ENCODE measurements at regions not wholly inside any gene's neighbourhood (a gene's known extent, or its start where the extent isn't known, plus 50 kb on each side); places are given as distances from the start of the nearest gene placed in this dataset.
"Not testable (repeated sequence)": the region's sequence is repeated elsewhere in the genome, so short reads cannot be mapped to it uniquely, and the experiment has no call there.

DNA sequence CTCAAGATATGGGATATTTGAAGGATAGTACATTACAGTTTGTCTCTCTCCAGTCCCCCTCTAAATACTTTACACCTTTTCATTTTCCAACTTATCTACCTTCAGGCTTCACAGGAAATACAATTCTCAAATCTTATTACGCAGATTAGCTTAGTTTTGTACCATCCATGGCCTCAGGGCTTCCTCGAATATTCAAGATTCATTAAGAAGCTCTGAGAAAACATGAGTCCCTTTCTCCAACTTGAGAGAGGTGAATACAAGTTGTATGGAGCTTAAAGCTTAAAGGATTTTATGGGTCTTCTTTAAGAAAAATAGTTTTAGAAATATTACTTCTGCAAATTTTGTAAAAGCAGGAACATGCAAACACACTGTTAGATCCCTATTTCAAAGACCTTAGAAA is 1212.5 kb downstream of the GALC start:
- DNase-seq: no peak

DNA sequence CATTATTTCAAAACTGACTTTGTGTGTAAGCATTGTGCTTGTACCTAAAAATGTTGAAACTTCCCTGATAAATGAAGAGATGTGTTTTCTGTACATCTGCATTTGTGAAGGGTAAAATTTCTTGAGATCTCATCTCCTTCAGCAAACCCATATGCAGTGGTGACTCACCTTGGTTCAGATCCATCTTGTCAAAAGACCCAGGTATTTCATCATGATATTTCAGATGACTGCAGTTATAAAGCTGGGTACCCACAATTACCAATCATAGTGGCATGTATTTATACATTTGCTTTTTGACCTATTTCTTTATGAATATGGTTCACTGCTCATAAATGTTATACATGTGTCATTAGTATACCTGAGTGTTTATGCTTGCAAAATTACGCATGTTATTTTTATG is 1213.6 kb downstream of the GALC start:
- DNase-seq: no peak

DNA sequence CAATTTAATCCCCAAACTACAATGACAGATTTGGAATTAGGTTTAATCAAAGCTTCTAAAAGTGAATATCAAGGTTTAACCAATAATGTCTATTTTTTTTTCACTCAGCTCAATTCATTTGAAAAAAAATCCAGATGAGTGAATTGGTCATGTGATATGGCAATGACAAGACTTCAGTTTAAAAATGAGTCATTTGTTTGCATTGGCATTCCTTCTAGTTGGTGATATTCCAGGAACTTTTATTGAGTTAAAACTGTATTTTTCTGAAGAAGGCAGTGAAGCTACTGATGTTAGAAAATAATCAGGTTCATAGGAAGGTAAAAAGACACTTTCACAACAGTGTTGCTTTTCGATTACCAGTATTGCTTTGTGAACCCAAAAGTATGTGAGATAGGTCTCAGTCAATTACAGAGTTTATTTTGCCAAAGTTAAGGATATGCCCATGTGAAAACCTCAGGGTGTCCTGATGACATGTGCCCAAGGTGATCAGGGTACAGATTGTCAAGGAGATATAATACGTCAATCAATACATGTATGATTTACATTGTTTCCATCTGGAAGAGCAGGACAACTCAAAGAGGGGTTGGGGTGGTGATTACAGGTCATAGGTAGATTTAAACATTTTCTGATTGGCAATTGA is 1214.9 kb downstream of the GALC start:
- DNase-seq: peak; percentile 86

DNA sequence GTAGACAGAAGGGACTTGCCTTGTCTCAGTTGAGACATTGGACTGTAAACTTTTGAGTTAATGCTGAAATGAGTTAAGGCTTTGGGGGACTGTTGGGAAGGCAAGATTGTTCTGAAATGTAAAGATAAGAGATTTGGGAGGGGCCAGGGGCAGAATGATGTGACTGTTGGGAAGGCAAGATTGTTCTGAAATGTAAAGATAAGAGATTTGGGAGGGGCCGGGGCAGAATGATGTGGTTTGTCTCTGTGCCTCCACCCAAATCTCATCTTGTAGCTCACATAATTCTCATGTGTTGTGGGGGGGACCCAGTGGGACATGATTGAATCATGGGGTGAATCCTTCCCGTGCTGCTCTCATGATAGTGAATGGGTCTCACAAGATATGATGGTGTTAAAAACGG is 1217.1 kb downstream of the GALC start:
- not testable (repeated sequence) for DNase-seq

DNA sequence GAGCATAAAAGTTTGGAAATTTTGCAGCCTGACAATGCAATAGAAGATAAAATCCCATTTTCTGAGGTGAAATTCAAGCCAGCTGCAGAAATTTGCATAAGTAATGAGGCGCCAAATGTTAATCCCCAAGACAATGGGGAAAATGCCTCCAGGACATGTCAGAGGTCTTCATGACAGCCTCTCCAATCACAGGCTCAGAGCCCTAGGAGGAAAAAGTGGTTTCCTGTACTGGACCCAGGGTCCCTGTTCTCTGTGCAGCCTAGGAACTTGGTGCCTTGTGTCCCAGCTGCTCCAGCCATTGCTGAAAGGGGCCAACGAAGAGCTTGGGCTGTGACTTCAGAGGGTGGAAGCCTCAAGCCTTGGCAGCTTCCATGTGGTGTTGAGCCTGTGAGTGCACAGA is 1218.1 kb downstream of the GALC start:
- no peak for DNase-seq

DNA sequence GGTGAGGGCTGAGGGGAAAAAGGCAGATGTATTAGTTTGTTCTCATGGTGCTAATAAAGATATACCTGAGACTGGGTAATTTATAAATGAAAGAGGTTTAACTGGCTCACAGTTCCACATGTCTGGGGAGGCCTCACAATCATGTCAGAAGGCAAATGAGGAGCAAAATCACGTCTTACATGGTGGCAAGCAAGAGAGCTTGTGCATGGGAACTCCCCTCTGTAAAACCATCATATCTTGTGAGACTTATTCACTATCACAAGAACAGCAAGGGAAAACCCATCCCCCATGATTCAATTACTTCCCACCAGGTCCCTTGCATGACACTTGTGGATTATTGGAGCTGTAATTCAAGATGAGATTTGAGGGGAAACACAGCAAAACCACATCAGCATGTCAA is 1220.9 kb downstream of the GALC start:
- no peak for DNase-seq

DNA sequence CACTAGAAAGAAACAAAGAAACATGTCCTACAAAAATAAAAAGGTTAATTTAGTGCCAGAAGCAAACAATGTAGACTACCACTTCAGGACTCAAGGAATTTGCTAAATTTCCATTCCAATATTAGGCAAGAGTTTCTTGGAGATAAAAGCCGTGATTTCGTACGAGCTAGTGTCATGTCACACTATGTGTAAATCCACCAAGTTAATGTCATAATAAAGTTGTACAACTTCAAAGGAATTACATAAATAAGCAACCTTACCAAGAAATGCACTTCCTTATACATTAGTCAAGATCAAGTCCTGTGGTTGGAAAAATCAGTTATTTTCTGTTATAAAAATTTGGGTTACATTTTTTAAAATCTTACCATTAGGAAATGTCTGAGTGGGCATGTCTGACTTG is 1222.8 kb downstream of the GALC start:
- DNase-seq: no peak

DNA sequence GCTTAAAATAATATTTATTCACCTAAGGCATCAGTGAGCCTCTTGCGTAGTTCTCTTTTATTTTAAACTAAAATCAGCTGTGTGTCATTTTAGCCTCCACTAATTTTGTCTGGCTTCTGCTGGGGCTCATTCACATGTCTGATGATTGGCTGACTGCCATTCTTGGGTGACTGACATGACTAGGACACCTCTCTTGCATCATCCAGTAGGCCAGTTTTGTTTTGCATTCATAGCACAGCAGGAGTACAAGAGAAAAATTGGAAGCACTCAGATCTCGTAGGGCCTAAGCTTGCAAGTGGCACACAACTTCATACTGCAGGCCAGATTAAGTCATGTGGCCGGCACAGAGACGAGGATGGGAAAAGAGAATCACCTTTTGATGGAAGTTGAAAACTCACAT is 1226.5 kb downstream of the GALC start:
- peak; percentile 43 for DNase-seq

DNA sequence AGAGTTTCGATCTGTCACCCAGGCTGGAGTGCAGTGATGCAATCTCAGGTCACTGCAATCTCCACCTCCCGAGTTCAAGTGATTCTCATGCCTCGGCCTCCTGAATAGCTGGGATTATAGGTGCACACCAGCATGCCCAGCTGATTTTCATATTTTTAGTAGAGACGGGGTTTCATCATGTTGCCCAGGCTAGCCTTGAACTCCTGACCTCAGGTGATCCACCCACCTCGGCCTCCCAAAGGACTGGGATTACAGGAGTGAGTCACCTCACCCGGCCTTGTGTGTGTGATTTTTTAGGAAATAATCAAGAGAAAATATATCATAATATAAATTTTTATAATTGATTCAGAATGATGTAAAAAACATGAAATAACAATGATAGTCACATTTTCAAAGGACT is 1231.4 kb downstream of the GALC start:
- DNase-seq: no peak

DNA sequence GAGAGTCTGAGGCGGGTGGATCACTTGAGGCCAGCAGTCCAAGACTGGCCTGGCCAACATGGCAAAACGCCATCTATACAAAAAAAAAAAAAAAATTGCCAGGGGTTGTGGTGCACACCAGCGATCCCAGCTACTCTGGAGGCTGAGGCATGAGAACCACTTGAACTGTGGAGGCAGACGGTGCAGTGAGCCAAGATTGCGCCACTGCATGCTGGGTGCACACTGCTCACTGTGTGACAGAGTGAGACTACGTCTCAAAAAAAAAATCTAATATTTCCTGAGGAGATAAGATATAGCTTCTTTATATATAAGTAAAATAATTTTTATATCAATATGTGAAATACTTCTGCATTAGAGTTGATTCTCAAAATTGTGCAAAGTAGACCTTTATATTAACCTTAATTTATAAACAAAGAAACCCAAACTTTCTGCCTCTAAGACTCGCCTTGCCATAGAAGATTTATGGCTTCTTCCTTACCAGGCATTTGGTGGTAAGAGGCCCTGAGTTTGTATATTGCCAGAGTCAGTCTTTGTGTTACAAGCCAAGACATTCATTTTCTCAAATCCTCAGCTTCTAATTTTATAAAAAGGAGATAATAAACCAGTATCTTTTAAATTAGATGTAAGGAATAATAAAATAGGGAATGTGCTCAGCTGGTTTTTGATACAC is 1226.7 kb downstream of the FLRT2 start:
- no peak for DNase-seq

DNA sequence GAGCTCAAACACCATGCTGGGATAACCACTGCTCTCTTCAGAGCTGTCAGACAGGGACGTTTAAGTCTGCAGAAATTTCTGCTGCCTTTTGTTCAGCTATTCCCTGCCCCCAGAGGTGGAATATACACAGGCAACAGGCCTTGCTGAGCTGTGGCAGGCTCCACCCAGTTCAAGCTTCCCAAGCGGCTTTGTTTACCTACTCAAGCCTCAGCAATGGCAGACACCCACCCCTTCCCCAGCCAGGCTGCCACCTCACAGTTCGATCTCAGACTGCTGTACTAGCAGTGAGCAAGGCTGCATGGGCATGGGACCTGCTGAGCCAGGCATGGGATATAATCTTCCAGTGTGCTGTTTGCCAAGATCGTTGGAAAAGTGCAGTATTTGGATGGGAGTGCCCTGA is 1220.5 kb downstream of the FLRT2 start:
- DNase-seq: not testable (repeated sequence)

DNA sequence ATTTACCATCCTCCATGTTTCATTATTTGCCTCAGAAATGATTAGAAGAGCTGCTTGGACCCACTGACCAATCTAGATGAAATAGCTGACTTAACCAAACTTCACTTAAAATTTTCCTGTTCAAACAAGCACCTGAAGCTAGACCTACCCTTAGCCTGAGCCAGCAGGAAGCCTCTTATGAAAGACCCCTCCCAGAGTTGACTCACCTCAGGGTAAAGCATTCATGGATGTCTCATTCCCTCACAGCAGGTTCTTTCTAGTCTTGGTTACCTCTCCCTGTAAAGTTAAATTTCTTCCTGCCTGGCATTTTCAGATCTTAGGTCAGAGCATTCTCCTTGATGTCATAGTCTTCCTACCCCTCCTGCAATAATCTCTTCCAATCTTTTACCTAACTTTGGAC is 1209.8 kb downstream of the FLRT2 start:
- DNase-seq: no peak

DNA sequence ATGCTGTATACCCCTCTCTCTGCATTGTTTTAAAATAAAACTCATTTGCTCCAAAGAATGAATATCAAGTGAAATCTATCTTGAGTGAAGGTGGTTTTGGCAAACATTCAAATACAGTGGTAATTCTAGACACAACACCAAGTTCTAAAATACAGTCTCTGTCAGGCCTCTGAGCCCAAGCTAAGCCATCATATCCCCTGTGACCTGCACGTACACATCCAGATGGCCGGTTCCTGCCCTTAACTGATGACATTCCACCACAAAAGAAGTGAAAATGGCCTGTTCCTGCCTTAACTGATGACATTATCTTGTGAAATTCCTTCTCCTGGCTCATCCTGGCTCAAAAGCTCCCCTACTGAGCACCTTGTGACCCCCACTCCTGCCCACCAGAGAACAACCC is 1201.5 kb downstream of the FLRT2 start:
- DNase-seq: not testable (repeated sequence)

DNA sequence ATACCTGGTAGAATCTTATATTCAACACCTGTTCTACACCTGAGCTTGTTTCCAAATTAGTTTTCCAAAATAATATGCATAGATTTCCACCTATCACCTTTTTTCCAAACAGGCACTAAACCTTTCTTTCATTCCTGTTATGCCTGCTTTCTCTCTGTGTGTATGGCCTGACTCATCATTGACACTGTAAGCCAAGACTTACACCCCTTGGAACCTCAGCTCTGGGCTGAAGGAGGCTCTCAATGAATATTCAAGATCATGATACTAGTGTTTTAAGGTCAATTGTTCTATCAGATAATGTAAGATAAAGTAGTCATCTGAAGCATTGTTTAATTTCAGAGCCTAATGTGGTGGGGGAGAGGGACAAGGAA is 1193.3 kb downstream of the FLRT2 start:
- no peak for DNase-seq

DNA sequence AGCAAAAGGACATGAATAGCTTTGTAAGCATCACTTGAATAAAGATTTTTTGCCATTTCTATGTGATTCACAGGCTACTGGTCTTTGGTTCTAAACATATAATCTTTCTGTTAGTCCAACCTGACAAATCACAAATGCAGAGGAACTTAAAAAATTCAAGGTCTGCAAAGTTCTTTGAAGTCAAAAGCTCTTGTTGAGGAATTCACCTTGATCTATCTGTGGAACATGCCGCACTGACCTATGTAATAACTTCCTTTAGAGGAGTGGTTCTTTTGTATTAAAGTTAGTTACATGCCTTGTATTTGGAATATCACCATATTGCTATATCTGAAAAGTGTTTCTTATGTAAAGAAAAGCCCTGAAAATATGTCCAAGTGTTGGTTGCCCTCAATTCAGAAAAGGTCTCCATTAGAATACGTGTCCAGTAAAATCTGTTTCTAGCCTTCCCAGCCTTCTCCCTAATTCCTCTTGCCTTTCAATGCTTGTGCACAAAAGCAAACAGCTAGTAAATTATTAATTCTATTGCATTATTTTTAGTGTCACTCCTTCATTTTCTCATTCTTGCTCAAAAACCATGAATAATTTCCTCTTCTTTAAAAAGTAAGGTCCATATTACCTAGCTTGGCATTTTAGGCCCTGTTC is 1192.8 kb downstream of the FLRT2 start:
- DNase-seq: no peak

DNA sequence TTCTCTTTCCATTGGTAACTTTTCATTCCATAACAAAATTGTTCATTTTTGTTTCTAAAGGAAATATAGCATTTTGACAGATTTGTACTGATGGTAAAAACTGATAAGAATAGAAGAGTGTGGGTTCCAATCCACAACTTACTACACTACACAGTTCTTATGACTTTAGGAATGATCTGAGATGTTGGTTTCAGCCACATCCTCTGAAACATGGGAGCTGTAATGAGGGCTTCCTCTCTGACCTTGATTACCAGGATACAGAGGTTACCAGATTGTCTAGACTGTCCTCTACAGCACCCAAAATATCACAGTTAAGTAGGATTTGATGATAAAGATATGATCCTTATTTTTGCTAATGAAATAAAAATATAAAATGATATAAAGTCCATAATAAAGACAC is 1184.6 kb downstream of the FLRT2 start:
- DNase-seq: no peak

DNA sequence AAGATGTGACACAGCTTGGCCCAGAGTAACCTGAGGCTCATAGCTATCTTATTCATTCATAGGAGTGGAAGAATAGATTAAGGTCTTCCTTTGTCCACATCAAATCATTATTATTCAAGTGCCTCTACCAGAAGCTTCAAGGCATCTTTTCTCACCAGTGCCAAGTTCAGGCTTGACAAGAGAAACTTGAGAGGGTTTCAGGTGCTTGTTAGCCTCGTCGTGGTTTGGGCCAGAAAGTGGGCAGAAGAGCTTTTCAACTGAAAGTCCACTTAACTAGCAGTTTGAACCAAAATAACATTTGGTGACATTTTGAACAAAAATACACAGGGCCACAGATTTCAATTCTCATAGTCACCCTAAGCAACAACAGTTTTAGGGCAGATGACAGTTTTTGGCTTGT is 1184.2 kb downstream of the FLRT2 start:
- no peak for DNase-seq

DNA sequence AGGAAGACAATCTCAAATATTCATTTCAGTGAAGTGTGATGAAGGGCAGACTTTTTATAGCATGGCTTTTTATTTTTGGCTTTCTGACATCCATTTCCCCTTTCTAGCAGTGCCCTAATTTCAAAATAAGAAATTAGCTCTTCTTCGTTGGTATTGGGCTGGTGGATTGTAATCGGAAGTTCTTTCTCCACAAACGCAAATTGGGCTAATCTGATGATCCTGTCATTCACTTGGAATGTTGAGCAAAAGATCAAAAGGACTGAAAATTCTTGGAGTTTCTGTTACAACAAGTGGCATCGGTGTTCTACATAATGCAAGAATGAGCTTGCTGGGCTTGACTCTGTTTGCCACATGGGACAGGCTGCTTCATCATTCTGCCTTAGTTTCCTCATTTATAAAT is 1182.8 kb downstream of the FLRT2 start:
- no peak for DNase-seq

DNA sequence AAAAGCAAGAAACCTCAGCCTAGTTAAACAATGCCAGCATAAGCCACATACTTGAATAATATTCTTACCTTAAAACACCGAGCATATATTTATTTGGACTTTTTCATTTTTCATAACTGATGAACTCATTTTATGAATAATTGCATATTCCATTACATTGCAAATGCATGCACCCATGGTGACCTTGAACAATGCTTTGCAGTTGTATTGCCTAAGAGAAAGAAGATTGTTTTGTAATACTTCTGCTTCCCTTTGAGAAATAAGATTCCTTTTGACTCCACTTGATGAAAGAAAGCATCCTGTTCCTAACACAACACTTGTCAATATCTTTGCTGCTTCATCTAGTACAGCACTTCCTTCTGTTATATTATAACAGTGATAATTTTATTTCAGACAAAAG is 1182.2 kb downstream of the FLRT2 start:
- DNase-seq: no peak

DNA sequence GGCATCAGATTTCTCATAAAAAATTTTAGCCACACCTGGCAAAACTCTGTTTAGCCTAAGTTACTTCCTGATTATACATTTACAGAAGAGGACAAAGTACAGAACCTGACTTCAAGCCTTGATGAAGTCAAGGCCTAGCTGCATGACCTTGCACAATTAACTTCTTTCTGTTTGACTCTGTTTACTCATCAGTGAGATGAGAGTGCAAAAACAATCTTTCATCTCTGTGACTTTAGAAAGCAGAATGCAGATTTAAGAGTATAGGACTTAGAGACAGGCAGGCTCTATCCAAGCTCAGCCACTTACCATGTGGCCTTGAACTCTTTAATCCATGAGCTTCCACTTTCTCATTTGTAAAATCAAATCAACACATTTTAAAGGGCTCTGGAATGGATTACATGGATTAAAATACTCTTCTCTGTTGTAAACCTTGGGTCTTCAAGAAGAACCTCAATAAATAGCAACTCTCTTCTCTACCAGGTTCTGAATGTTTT is 1178.9 kb downstream of the FLRT2 start:
- DNase-seq: no peak

DNA sequence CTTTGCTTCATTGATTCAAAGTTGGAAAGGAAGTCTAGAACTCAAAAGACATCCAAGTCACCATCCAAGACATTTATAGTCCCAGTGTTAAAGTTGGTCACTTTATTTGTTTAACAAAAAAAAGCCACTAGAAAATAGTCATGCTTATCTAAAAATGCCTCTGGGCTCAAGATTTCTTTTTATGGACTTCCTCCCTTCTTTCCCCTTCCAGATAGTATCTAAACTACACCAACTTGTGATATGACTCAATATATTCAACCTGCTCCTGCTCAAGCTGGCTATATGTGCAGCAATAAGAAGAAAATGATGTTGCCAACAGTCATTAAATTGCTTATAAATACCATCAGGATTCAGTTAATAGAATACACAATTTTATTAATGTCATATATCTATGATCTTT is 1177.1 kb downstream of the FLRT2 start:
- no peak for DNase-seq

DNA sequence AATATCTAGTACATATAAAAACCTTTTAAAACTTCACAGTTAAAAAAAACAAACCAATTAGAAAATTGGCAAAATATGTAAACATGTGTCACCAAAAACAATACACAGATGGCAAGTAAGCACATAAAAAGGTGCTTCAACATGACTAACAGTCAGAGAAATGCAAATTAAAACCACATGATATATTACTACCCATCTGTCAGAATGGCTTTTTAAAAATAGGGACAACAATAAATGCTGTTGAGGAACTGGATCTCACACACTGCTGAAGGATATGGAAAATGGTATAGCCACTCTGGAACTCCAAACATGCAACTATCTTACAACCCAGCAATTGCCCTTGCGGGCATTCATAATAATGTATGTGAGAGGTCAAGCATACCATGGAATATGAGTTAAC is 1153.6 kb downstream of the FLRT2 start:
- peak; percentile 6 for DNase-seq

DNA sequence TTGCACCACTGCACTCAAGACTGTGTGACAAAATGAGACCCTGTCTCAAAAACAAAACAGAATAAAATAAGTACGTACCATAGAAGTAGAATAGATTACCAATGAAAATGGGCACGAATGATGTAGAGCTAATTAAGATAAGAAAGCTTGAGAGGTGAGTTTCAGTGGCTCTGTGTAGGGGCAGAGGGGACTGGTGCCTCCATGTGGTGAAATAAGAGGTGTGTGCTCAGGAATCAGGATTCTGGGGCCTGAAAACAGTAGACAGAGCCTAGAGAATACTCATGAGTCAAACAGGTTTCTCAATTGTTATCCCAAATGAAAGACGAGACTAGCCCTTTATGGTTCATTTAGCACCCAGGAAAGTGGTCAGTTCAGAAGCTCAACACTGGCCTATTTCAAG is 1145.1 kb downstream of the FLRT2 start:
- DNase-seq: no peak

DNA sequence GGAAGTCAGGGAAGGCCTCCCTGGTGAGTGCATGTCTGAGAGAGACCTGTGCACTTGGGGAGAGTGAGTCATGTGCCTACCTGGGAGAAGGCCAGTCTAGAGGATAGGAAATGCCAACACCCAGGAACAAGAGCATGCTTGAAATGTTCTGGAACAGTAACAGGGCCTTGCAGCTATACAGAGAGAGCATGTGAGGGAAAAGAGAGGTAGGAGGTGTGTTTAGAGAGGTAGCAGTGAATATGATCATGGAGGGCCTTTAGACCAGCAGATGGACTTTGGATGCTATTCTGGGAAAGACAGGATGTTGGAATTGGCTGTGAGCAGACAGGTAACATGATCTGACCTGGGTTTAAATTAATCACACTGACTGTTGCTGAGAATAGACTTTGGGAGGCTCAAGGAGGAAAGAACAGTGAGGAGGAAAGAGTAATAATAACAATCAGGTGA is 1143.6 kb downstream of the FLRT2 start:
- no peak for DNase-seq
